ENCODE measurements at regions not wholly inside any gene's neighbourhood (a gene's known extent, or its start where the extent isn't known, plus 50 kb on each side); places are given as distances from the start of the nearest gene placed in this dataset.

- H2BK5ac ChIP-seq (ENCODE audit: insufficient read length, low read length), result no peak overlapping the region
- H3K14ac ChIP-seq (ENCODE audit: insufficient read depth, low read length), result no peak overlapping the region
- H2BK20ac ChIP-seq (ENCODE audit: low read depth, low read length, poor library complexity, severe bottlenecking), result no peak overlapping the region
- H2BK12ac ChIP-seq (ENCODE audit: insufficient read length, low read depth, low read length), result no peak overlapping the region
- no peak overlapping the region for H3K4me3 Mint-ChIP-seq
- H4K20me1 ChIP-seq (ENCODE audit: control insufficient read depth, insufficient read depth, insufficient read length), result no peaks in the 10 kb centered on the region
- peak; percentile 31 for DNase-seq
- no CpG with 5 or more reads among the region's 5 CpGs for WGBS (ENCODE audit: extremely low coverage, insufficient read length, low lambda C conversion rate)
- no peak overlapping the region for H3K4ac ChIP-seq (ENCODE audit: low read depth, low read length)
- peaks cover 6 to 8% of the 10 kb centered on the region in 2 experiments; a peak in 2 of 5 replicates for H3K9me3 Mint-ChIP-seq
- H2BK120ac ChIP-seq (ENCODE audit: low read depth, low read length, poor library complexity, severe bottlenecking), result no peak overlapping the region
- H3K36me3 Mint-ChIP-seq (ENCODE audit: insufficient read depth in 1 of 3, low read depth in 3 of 3), result peaks cover 0 to 13% (median 6%) of the 10 kb centered on the region in 3 experiments; a peak in 5 of 7 replicates
- no peak overlapping the region for H3K27ac Mint-ChIP-seq
- H2BK15ac ChIP-seq (ENCODE audit: low read depth, low read length), result no peak overlapping the region
- H3K23me2 ChIP-seq (ENCODE audit: insufficient read length, low read depth, low read length, poor library complexity, severe bottlenecking), result no peaks in the 10 kb centered on the region
- peaks cover 22 to 26% of the 10 kb centered on the region in 2 experiments for H3K4me1 Mint-ChIP-seq
- no peak overlapping the region for H3K4me2 ChIP-seq (ENCODE audit: insufficient read depth, insufficient read length, low read length)
- H4K91ac ChIP-seq (ENCODE audit: insufficient read length, low read depth, low read length), result no peak overlapping the region
- no peak overlapping the region for H3T11ph ChIP-seq (ENCODE audit: low read length)
- no peaks in the 10 kb centered on the region for H3K27me3 Mint-ChIP-seq (ENCODE audit: low read depth)
- H3K79me2 ChIP-seq (ENCODE audit: insufficient read depth, low read length), result no peaks in the 10 kb centered on the region
- H3K9me3 ChIP-seq (ENCODE audit: control insufficient read depth, low read depth, low read length), result no peaks in the 10 kb centered on the region
- no peak for TF ChIP-seq CTCF (conservative IDR thresholded peaks at IDR 0.05)
- no peak overlapping the region for H4K5ac ChIP-seq (ENCODE audit: insufficient read length, low read depth, low read length)
- H3K56ac ChIP-seq (ENCODE audit: insufficient read length, low read depth, low read length), result no peak overlapping the region
- H3K27ac ChIP-seq (ENCODE audit: insufficient read length, low read depth, low read length), result no peak overlapping the region
- H3K4me1 ChIP-seq (ENCODE audit: insufficient read depth, low read length), result peaks cover 3% of the 10 kb centered on the region; the same call in 1 of the 2 replicates
- H2AK5ac ChIP-seq (ENCODE audit: insufficient read length, low read length), result no peak overlapping the region
- no peak overlapping the region for H3K18ac ChIP-seq (ENCODE audit: insufficient read length, low read depth, low read length)
- H3K27me3 ChIP-seq (ENCODE audit: insufficient read depth, low read length), result no peaks in the 10 kb centered on the region
- no peak overlapping the region for H3K9ac ChIP-seq (ENCODE audit: extremely low read depth, insufficient read length, low read length)
- no peaks in the 10 kb centered on the region for H3K79me1 ChIP-seq (ENCODE audit: insufficient read depth, low read depth, low read length, poor library complexity, severe bottlenecking)
- no peak overlapping the region for H3K23ac ChIP-seq (ENCODE audit: insufficient read length, low read depth, low read length)
- no peak overlapping the region for H4K8ac ChIP-seq (replicated peaks; ENCODE audit: insufficient read length, low read depth, low read length)
- H2AFZ ChIP-seq (ENCODE audit: low read length), result no peak overlapping the region
Measured at GRCh38 chr18:60446821-60447220, 74.2 kb upstream of the MC4R start.
